OCI-M1 (cell line): ENCODE measurements at regions not wholly inside any gene's neighbourhood (a gene's known extent, or its start where the extent isn't known, plus 50 kb on each side); places are given as distances from the start of the nearest gene placed in this dataset.
A peak's percentile ranks its signal among the peaks of the same experiment; 100 is the strongest.

Source experiments
- DNase-seq: peaks from one replicate; lab custom pipeline; 2025; lab: John Stamatoyannopoulos, UW

DNA sequence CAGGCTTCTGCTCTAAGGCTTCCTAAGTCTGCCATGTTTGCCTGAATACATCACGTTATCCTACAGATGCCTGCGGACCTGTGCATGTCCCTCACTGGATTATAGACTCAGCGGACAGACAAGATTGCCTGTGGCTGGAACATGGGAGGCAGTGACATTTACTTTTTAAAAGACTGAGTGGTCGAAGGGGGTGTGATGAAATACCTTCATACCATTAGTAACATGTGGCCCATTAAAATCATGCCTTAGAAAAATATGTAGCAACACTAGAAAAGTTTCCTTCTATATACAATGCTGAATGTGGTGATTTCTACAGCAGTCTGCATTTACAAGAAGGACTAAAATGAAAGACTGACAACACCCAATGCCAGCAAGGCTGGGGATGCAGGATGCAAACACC, 154.4 kb downstream of the ASB1 start:
- DNase-seq: no peak

DNA sequence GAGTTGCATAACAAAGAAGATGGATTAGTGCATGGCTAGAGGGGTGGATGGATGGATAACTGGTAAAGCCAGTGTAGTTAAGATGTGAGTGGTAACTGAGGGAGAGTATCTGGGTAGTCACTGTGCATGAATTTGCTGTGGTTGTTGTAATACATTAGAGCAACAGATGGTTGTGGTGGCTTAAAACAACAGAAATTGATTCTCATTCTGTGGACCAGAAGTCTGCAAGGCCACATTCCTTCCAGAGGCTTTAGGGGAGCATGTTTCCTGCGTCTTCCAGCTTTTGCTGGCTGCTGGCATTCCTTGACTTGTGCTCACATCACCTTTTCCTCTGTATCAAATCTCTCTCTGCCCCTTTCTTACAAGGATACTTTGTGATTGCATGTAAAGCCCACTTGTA, 155.4 kb downstream of the ASB1 start:
- DNase-seq: no peak

DNA sequence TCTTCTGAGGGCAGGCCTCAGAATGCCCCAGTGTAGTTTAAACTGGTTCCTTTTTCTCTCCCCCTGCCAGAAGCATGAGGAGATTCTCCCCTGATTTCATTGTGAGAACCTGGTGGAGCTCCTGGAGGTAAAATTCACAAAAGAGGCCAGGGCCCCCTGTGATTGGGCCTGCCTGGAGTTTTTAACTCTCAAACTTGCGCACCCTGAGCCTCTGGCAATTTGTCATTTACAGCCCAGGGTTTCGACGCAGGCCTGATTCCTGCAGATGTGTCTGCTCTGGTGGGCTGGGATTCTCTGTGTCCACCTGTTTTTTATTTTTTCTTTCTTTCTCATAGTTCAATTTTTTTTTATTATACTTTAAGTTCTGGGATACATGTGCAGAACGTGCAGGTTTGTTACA, 157.9 kb downstream of the ASB1 start:
- DNase-seq: no peak

DNA sequence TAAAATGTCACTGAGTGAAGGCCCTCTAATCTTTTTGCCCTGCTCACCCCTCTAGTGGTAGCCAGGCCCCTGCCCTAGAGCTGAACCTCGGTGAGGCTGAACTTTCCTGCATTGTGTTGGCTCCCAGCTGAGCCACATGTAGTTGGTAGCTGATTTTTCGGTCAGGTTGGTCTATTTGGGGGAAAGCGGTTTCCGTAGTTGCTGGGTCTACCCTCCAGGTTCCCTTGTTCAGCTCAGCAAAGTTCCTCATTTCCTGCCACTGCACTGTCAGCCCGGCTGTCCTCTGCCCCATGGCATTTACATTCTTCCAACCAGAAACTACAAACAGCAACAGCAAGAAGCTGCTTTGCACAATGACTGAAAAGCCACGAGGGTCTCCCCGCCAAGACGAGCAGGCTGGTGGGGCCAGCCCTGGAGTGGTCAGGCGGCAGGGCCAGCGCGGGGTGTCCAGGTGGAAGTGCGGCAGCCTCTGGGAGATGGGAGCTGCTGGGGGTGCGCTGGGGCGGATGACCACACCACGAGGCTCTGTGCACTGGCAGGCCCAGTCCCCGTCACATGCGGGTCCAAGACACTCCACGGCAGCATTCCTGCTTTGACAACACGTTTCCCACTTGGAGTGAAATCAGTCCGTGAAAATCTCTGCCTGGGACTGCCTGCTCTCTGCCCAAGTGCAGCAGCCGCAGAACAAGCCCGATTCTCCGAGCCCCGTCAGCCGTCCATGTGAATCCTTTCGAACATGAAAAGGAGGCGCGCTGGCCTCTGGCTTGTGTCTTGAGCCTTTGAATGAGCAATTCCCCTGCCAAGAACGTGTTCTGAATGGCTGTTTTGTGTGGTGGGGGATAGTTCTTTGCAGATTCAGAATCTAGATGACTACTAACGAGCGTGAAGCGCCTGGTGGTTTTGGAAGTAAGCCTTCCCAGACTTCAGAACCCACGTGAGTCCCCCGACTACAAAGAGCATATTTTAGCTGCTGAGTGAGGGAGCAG, 159.4 kb downstream of the ASB1 start:
- DNase-seq: no peak

DNA sequence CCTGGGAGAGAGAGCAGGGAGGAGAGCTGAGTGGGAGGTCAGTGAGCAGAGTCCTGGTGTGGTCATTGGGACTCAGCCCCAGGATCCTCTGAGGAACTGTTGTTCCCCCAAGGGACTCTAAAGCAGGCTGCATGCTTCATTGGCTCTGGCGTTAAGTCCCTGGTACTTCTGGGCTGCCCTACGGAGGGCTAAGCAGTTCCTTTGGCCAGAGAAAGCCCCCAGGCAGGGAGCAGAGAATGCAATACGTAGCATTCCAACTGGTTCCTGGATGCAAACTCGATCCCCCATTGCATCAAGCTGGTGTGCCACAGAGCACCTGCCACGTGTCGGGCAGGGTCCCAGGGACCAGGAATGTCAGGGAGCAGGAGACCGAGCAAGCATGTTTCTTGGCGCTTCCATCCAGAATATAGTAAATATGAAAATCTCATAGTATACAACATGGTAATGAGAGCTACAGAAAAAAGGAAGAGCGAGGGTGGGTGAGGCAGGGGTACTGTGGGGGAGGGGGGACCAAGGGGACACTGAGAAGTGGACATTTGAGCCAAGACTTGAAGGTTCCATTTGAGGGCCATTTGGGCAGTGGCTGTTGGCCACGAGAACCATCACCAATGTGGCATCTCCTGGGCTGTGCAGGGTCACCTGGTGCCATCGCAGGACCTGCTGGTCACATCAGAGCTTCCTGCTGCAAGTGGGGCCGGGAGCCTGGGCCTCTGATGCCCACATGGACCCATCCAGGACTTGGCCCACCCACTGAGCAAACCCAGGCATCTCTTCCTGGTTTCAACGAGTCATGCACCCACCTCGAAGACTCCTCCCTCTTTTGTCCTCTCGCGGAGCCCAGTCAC, 160.4 kb downstream of the ASB1 start:
- DNase-seq: no peak

DNA sequence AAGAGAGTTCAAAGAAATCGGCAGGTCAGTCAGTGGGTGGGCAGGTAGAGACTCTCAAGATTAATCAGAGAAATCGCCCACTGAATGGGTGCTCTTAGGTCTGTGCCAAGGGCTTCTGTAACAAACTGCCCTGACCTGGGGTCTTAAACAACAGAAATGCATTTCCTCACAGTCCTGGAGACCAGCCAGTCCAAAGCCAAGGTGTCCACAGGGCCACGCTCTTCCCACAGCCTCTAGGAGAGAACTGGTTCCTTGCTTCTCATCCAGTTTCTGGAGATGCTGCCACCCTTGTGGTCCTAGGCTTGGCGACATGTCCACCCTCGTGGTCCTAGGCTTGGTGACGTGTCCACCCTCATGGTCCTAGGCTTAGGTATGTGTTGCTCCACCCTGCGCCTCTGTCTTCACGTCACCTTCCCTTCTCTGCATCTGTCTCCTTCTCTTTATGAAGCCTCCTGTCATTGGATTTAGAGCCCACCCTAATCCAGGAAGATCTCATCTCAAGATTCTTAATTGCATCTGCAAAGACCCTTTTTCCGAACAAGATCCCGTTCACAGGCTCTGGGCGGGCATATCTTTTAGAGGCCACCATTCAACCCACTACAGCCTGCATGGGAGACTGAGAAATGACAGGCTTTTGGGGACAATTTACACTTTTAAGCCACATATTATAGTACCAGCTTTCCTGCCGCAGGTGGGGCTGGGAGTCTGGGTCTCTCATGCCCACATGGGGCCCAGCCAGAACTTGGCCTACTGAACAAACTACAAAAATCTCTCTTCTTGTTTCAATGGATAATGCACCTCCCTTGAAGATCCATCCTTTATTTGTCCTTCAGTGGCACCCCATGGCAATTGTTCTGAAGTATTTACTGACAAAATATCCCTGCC, 161.3 kb downstream of the ASB1 start:
- DNase-seq: no peak

DNA sequence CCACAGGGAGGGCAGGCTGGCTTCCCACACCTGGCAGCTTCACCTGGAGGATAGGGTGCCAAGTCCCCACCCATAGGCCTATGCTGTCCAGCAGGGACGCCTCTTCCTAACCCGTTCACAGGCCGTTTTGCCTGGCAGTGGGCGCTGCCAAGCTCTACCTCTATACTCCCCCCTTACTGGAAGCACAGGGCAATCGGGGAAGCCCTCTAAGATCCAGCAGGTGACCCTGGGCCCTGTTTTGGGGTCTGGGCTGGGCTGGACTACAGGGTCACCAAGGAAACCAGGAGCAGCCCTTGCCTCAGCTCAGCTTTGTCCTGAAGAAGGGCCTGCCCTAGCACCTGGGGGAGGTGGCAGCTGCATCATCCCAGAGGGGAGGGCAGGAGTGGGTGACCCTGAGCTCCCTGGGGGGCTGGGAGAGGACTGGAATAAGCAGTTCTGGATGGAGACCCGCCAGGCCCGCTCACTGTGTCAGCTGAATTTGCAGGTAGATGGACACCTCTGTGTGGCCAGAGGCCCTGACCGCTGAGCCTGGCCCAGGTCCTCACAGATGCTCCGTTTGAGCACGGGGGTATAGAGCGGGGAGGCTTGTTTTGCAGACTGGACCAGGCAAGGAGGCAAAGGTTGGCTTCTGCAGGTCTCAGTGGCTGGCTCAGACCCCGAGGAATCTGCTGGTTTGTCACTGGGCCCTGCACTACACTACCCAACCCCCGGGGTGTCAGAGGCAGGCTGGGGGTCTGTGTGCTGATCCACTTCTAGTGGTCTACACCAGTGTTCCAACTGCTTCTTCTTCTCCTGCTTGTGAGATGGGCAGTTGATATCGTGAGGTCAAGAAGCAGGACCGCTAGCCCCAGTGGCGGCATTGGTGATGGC, 163.1 kb downstream of the ASB1 start:
- DNase-seq: no peak

DNA sequence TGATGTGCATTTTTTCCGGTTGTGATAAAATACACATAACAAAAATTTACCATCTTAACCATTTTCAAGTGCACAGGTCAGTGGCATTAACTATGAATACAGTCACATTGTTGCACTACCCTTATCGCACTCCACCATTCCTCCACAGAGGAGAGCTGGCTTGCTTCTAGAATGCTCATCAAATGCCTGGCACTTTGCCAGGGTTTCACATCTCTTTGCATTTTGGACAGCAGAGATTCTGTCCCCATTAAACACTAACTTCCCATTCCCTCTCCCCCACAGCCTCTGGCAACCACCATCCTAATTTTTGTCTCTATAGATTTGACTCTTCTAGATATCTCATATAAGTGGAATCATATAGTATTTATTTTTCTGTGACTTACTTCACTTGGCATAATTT, 165.0 kb downstream of the ASB1 start:
- DNase-seq: peak; percentile 20

DNA sequence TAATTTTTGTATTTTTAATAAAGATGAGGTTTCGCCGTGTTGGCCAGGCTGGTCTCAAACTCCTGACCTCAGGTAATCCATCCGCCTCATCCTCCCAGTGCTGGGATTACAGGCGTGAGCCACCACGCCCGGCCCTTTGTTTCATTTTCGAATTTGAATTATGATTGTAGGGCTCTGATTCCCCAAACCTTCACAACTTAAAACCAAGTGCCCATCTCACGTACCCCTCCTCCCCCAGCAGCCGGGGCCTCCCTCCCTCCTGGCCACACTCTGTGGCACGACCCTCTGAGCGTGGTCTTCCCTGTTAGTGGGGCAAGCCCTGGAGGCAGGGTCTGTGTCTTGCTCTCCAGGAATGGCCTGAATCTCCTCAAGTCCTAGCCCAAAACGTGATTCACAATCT, 166.5 kb downstream of the ASB1 start:
- no peak for DNase-seq

DNA sequence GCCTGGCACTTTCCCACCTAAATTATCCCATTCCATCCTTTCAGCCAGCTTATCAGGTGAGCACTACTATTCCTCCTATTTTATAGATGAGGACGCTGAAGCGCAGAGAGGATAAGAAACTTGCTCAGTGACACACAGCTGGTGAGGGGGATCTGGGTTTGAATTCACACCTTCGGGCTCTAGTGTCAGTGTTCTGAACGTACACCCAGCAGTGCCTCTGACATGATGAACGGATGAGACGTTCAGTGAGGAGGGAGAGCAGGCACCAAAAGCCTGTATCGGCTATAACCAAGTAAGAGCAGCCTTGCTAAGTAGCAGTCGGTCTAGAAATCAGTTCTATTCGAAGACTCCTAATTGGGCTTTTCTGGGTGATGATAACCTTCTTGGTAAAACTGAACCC, 167.0 kb downstream of the ASB1 start:
- no peak for DNase-seq

DNA sequence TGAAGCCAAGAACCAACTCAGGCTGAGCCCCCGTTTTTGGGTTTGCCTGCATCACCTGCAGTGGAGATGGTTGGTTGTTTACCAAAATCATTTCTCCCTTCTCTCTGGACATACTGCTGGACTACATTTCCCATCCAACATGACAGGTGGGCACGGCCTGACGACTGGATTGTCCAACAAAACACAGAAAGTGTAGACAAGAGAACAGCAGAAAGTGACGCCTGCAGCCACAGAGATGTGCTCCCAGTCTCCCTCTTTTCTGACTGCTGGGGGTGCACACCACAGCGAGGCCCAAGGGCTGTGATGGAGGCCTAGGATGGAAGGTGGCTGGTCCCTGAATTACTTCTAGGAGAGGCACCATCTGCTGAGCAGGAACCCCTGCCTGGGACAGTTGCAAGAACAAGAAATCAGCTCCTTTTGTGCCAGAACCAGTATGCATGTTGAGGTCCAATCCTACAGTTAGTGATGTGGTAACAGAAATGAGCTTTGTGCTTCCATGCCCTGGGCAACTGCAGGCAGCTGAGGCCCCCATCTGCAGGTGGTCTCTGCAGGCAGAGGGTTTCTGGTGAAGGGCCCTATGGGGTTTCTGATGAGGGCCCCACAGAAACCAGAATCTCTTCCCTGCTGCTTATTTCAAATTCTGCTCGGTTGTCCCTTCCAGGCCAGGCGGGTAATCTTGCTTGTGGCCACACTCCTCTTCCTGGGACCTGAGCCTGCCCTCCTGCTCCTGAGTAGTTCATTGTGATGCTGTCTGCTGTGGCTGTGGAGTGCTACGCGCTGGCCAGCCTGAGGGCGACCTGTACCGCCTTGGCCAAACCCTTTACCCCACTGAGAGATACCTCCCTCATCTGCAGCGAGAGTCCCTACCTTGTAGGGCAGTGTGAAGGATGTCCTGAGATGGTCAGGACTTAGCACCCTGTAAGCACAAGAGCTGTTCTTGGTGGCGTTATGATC, 168.3 kb downstream of the ASB1 start:
- no peak for DNase-seq

DNA sequence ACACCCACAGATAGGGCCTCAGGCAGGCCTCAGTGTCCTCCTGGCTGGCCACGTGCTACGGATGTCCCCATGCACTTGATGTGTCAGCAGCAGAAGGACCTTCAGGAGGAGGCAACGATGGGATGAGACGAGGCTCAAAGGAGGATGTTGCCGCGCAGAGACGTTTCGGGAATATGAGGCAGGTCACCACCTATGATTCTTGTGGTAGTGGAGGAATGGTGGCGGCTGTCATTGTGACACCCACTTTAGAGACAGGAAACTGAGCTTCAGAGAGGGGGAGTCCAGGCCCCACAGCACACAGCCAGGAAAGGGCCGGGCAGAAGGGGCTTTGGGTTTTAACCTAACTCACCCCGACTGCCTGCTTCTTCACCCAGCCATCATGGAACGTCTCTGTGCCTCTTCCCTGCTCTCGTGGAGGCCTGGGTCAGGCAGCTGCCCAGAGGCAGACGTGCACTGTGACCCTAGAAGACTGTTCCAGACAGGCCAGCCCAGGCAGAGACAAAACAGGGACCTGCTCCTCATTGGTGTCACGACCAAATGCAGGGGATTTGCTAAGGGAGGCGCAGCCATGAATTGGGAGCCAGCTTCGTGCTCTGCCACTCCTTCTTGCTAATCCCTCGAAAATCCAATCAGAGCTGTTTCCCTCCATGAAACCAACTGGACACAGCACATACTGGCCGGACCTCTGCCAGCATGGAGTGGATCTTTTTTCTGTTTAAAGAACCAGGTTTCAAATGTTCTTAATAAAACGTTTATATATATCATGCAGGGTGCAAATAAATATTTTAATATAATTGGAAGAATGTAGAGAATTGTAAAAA, 169.2 kb downstream of the ASB1 start:
- DNase-seq: no peak

DNA sequence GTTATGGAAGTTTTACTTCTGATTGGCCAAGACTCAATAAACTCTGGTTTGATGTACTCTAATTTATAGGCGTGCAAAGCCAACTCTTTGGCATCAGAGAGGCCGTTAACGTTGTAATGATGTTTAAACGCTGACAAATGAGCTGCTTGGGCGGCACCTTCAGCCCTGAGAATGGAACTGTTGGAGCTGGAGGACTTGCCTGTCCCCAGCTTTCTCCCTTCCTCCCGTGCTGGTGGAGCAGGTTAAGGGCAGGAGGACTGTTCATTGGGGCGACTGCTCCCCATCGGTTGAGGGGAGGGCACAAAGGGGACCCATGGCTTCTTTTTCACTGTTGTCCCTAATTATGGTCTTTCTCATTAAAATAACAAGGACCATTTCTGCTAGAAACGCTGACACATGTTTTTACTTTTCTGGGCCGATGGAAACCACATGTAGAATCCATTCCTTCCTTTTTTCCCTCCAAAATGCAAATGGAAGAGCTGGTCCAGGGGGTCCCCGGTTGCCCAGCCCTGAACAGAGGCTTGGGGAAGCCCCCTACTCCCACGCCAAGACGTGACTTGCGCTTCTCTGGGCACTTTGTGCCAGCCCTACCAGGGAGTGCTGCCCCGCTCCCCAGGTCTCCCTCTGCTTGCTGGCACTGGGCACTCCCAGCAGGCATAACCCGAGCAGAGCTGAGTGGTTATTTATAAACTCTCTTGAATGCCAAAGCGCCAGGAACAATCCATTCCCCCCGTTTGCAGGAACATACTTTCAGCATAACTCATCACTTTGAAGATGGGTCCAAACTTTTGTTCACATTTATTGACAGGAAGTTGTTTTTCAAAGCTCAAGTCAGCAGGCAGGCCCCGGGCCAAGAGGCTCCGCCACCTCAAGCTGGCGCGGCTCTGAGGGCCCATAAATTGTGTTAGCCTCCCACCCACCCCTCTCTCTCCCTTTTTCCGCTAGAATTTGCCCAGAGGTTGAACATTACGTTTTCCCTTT, 170.1 kb downstream of the ASB1 start:
- DNase-seq: no peak

DNA sequence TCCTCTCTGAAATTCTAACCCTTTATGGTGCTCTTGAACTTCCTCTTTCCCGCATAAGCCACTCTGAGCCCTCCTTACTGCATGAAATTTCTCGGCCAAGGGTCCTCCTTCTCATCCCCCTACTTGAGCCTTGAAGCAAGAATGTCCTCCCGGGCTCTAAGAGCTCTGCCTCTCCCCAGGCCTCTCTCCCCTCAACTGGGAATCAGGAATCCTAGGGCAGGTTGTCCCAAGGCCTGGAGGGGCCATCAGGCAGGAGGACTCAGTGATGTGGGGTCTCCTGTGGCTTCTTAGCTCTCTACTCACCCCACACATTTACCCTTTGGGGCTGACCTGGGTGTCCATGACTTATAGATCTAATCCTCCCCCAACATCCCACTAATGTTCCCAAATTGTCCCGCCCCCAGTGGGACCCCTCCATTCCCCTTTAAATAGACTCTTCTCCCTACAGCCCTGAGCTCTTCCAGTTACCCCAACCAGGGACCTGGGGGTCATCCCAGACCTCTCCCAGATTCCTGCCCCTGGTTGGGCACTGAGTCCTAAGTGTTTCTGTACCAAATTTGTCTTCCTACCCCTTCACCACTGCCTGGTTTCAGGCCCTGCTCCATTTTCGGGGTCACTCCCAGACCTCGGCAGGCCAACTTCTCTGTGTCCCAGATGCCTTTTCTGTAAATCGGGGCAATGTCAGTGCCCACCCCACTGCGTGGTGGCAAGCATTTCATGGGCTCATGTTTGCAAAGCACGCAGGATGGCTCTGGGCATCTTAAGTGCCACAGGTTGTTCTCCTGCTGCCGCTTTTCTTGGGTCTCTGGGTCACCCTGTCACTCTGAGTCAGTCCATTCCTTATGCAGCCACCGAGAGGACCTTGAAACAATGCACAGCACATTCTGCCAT, 171.2 kb downstream of the ASB1 start:
- peak; percentile 1 for DNase-seq

DNA sequence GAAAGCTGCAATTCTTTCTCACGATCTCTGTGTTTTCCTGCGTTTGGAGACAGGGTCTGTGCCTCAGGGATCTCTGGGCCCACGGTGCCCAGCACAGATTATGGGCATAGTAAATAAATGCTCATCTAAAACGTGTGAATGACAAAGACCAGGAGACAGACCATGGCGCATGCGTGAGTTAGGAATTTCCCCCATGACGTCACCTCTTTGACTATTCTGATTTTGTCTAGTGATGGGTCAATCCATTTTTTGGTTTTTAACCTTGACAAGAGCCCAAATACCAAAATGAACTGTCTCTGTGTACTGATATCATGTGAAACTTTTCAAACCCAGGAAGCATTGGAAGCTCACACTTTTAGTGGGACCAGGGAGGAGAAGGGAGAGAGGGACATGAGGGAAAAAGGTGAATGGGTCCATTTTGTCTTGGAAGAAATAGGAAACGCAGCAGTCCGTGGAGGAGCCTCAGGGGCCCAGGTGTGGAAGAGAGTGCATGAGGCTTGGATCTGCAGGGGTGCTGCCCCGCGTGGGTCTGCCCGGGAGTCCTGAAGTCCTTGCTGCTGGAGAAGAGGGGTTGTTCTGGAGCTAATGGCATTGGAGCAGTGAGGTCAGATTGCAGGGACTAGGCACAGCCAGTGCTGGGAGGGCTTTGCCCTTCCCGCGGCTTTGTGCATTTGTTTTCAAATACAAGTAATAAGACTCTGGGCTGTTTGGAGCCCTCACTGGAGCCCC, 172.2 kb downstream of the ASB1 start:
- DNase-seq: no peak
